Neural cell (in vitro differentiated cells): ENCODE measurements at regions not wholly inside any gene's neighbourhood (a gene's known extent, or its start where the extent isn't known, plus 50 kb on each side); places are given as distances from the start of the nearest gene placed in this dataset.

Experiments
- H2AFZ ChIP-seq: fragments of 200-600, 300-800 bp; sonication (generic), shearing (Covaris generic); 2 replicates; pipeline ENCODE4 v1.6.0; 2014; ENCODE audit warnings: low read depth, mild to moderate bottlenecking, antibody characterized with exemption, low read length, moderate library complexity
- H3F3A ChIP-seq: fragments of 200-600 bp; shearing (Covaris generic); 2 replicates; pipeline ENCODE4 v1.6.1; 2016; ENCODE audit warnings: mild to moderate bottlenecking, moderate library complexity, mixed read lengths, antibody characterized with exemption, low read length; ENCODE audit not compliant: insufficient read depth, poor library complexity, severe bottlenecking
- H3K27ac ChIP-seq: fragments of 200-600, 300-800 bp; sonication (generic), shearing (Covaris generic); 2 replicates; pipeline ENCODE4 v1.5.1; 2014; ENCODE audit warnings: mild to moderate bottlenecking, low read length, moderate library complexity
- H3K27me3 ChIP-seq: fragments of 300-800, 200-600 bp; sonication (generic), shearing (Covaris generic); 2 replicates; pipeline ENCODE4 v1.6.0; 2014; ENCODE audit warnings: mild to moderate bottlenecking, low read depth, low read length, moderate library complexity; ENCODE audit not compliant: insufficient read depth
- H3K36me3 ChIP-seq: fragments of 300-800, 200-600 bp; sonication (generic), shearing (Covaris generic); 2 replicates; pipeline ENCODE4 v1.5.1; 2014; ENCODE audit warnings: mild to moderate bottlenecking, antibody characterized with exemption, low read length, moderate library complexity; ENCODE audit not compliant: insufficient read depth
- H3K4me2 ChIP-seq: fragments of 300-800, 200-600 bp; sonication (generic), shearing (Covaris generic); 2 replicates; pipeline ENCODE4 v1.6.0; 2014; ENCODE audit warnings: mild to moderate bottlenecking, low read length
- H3K4me3 ChIP-seq: fragments of 300-800, 200-600 bp; sonication (generic), shearing (Covaris generic); 2 replicates; pipeline ENCODE4 v1.5.1; 2014; ENCODE audit warnings: mild to moderate bottlenecking, low read length, moderate library complexity
- H3K79me2 ChIP-seq: fragments of 200-600 bp; shearing (Covaris generic); replicated peaks from 2 replicates; pipeline ENCODE4 v1.6.0; 2014; ENCODE audit warnings: mild to moderate bottlenecking, low read length, moderate library complexity; ENCODE audit not compliant: insufficient read depth
- H3K9ac ChIP-seq: fragments of 300-800, 200-600 bp; sonication (generic), shearing (Covaris generic); 2 replicates; pipeline ENCODE4 v1.6.1; 2016; ENCODE audit warnings: mild to moderate bottlenecking, low read length, mixed read lengths
- H3K9me2 ChIP-seq: fragments of 200-600 bp; shearing (Covaris generic); 2 replicates; pipeline ENCODE4 v1.6.1; 2016; ENCODE audit warnings: mild to moderate bottlenecking, low read length, mixed read lengths; ENCODE audit not compliant: insufficient read depth
- H3K9me3 ChIP-seq: fragments of 200-600, 300-800 bp; sonication (generic), shearing (Covaris generic); 2 replicates; pipeline ENCODE4 v1.6.1; 2016; ENCODE audit warnings: mild to moderate bottlenecking, mixed run types, low read length, moderate library complexity, mixed read lengths
- H4K20me1 ChIP-seq: fragments of 200-600 bp; shearing (Covaris generic); 2 replicates; pipeline ENCODE4 v1.6.1; 2016; ENCODE audit warnings: mild to moderate bottlenecking, mixed run types; ENCODE audit not compliant: insufficient read depth
- CTCF ChIP-seq: fragments of 450-650 bp; IDR thresholded peaks from 2 replicates; pipeline ENCODE4 v1.5.1; 2014; ENCODE audit warnings: antibody characterized with exemption, mild to moderate bottlenecking, moderate library complexity; ENCODE audit not compliant: poor library complexity, severe bottlenecking
- EP300 ChIP-seq: fragments of 450-650 bp; conservative IDR thresholded peaks from 2 replicates; pipeline ENCODE4 v1.6.1; 2014; ENCODE audit warnings: antibody characterized with exemption, mild to moderate bottlenecking, moderate library complexity; ENCODE audit not compliant: poor library complexity, severe bottlenecking
- EZH2 ChIP-seq: fragments of 200-600, 300-800 bp; shearing (Covaris generic), sonication (generic); IDR thresholded peaks from 2 replicates; pipeline ENCODE4 v1.6.1; 2014; ENCODE audit warnings: antibody characterized with exemption, low read length, borderline replicate concordance, mild to moderate bottlenecking; ENCODE audit not compliant: insufficient read depth, poor library complexity, severe bottlenecking
- MXI1 ChIP-seq: fragments of 450-650 bp; conservative IDR thresholded peaks from 2 replicates; pipeline ENCODE4 v1.6.1; 2014; ENCODE audit warnings: antibody characterized with exemption, mild to moderate bottlenecking; ENCODE audit not compliant: poor library complexity, severe bottlenecking
- POLR2AphosphoS5 ChIP-seq: IDR thresholded peaks from 2 replicates; pipeline ENCODE4 v1.6.1; 2012
- RAD21 ChIP-seq: fragments of 450-650 bp; conservative IDR thresholded peaks from 2 replicates; pipeline ENCODE4 v1.6.1; 2014; ENCODE audit warnings: antibody characterized with exemption, mild to moderate bottlenecking, moderate library complexity
- REST ChIP-seq: IDR thresholded peaks from 2 replicates; pipeline ENCODE4 v1.6.1; 2012; ENCODE audit warnings: borderline replicate concordance
- SMC3 ChIP-seq: fragments of 450-650 bp; conservative IDR thresholded peaks from 2 replicates; pipeline ENCODE4 v1.6.1; 2014; ENCODE audit warnings: antibody characterized with exemption, mild to moderate bottlenecking, moderate library complexity; ENCODE audit not compliant: poor library complexity
- TAF1 ChIP-seq: IDR thresholded peaks from 2 replicates; pipeline ENCODE4 v1.6.1; 2012; ENCODE audit warnings: low read depth

- no peaks in the 10 kb centered on the region for H3F3A ChIP-seq
- no peak overlapping the region for H3K4me3 ChIP-seq
- TF ChIP-seq EZH2 = no peak
- H3K9ac ChIP-seq = no peak overlapping the region
- no peaks in the 10 kb centered on the region for H3K27me3 ChIP-seq
- no peaks in the 10 kb centered on the region for H3K79me2 ChIP-seq
- H2AFZ ChIP-seq = no peak overlapping the region
- H3K9me3 ChIP-seq = no peaks in the 10 kb centered on the region
- no peaks in the 10 kb centered on the region for H3K36me3 ChIP-seq
- H3K27ac ChIP-seq = no peak overlapping the region
- H3K4me2 ChIP-seq = no peak overlapping the region
- no peaks in the 10 kb centered on the region for H4K20me1 ChIP-seq
- no peaks in the 10 kb centered on the region for H3K9me2 ChIP-seq
Measured at GRCh38 chrX:125507119-125507518, 187.4 kb downstream of the TEX13C start.

GRCh38 chrX:125520029-125520428 is 200.4 kb downstream of the TEX13C start:
- Histone ChIP-seq H3F3A (no peaks in the 10 kb centered on the region), H2AFZ (no peak overlapping the region), H3K27me3 (no peaks in the 10 kb centered on the region), H3K4me3 (no peak overlapping the region), H3K9me2 (no peaks in the 10 kb centered on the region), H3K79me2 (no peaks in the 10 kb centered on the region), H4K20me1 (no peaks in the 10 kb centered on the region), H3K9me3 (no peaks in the 10 kb centered on the region), H3K36me3 (no peaks in the 10 kb centered on the region), H3K9ac (no peak overlapping the region), H3K4me2 (no peak overlapping the region), H3K27ac (no peak overlapping the region)
- TF ChIP-seq RAD21 (no peak), MXI1 (no peak), EZH2 (no peak), POLR2AphosphoS5 (no peak), REST (no peak), SMC3 (no peak), EP300 (no peak), CTCF (no peak), TAF1 (no peak)

GRCh38 chrX:125522752-125523151 is 203.1 kb downstream of the TEX13C start:
- H3K9me2 ChIP-seq = no peaks in the 10 kb centered on the region

More at GRCh38 chrX:125522752-125523151, 203.1 kb downstream of the TEX13C start:
- no peak overlapping the region for H3K9ac ChIP-seq
- no peak overlapping the region for H3K4me3 ChIP-seq
- H2AFZ ChIP-seq = no peak overlapping the region
- H3K9me3 ChIP-seq = no peaks in the 10 kb centered on the region
- H3K27ac ChIP-seq = no peak overlapping the region
- no peaks in the 10 kb centered on the region for H3K27me3 ChIP-seq
- TF ChIP-seq CTCF = no peak
- no peak for TF ChIP-seq EP300
- no peak for TF ChIP-seq REST
- no peak for TF ChIP-seq TAF1
- H3F3A ChIP-seq = no peaks in the 10 kb centered on the region
- no peak overlapping the region for H3K4me2 ChIP-seq
- H4K20me1 ChIP-seq = no peaks in the 10 kb centered on the region
- H3K79me2 ChIP-seq = no peaks in the 10 kb centered on the region
- H3K36me3 ChIP-seq = no peaks in the 10 kb centered on the region
